ENCODE measurements at regions not wholly inside any gene's neighbourhood (a gene's known extent, or its start where the extent isn't known, plus 50 kb on each side); places are given as distances from the start of the nearest gene placed in this dataset.
"Not testable (repeated sequence)": the region's sequence is repeated elsewhere in the genome, so short reads cannot be mapped to it uniquely, and the experiment has no call there.

- no peak overlapping the region for H3K4me3 ChIP-seq (replicated peaks in 1 of 2; ENCODE audit: low read depth in 2 of 2, low read length in 2 of 2)
- DNase-seq (ENCODE audit: low read depth in 2 of 2): no peak
- TF ChIP-seq CTCF (IDR thresholded peaks at IDR 0.05; ENCODE audit: low read depth, low read length): no peak
Observed at GRCh38 chr4:36601864-36602495, 320.6 kb downstream of the DTHD1 start.

GRCh38 chr4:36609661-36610060 lies 328.2 kb downstream of the DTHD1 start:
- DNase-seq (ENCODE audit: low read depth in 2 of 2): no peak
- no peak overlapping the region for H3K4me3 ChIP-seq (replicated peaks in 1 of 2; ENCODE audit: low read depth in 2 of 2, low read length in 2 of 2)
- no peak for TF ChIP-seq CTCF (IDR thresholded peaks at IDR 0.05; ENCODE audit: low read depth, low read length)

GRCh38 chr4:36610628-36611027 lies 329.2 kb downstream of the DTHD1 start:
- H3K4me3 ChIP-seq (replicated peaks in 1 of 2; ENCODE audit: low read depth in 2 of 2, low read length in 2 of 2): no peak overlapping the region
- TF ChIP-seq CTCF (IDR thresholded peaks at IDR 0.05; ENCODE audit: low read depth, low read length): no peak
- DNase-seq (ENCODE audit: low read depth in 2 of 2): no peak

- H3K4me3 ChIP-seq (replicated peaks in 1 of 2; ENCODE audit: low read depth in 2 of 2, low read length in 2 of 2); DNase-seq (ENCODE audit: low read depth in 2 of 2): not testable (repeated sequence)
Observed at GRCh38 chr4:36613142-36613541, 331.7 kb downstream of the DTHD1 start.

- no peak for DNase-seq (ENCODE audit: low read depth in 2 of 2)
- H3K4me3 ChIP-seq (replicated peaks in 1 of 2; ENCODE audit: low read depth in 2 of 2, low read length in 2 of 2): no peak overlapping the region
- no peak for TF ChIP-seq CTCF (IDR thresholded peaks at IDR 0.05; ENCODE audit: low read depth, low read length)
Observed at GRCh38 chr4:36614011-36614410, 332.6 kb downstream of the DTHD1 start.

GRCh38 chr4:36618102-36618501 lies 336.7 kb downstream of the DTHD1 start:
- no peak for TF ChIP-seq CTCF (IDR thresholded peaks at IDR 0.05; ENCODE audit: low read depth, low read length)
- H3K4me3 ChIP-seq (replicated peaks in 1 of 2; ENCODE audit: low read depth in 2 of 2, low read length in 2 of 2): no peak overlapping the region

GRCh38 chr4:36624030-36624429 lies 342.6 kb downstream of the DTHD1 start:
- H3K4me3 ChIP-seq (replicated peaks in 1 of 2; ENCODE audit: low read depth in 2 of 2, low read length in 2 of 2): no peak overlapping the region
- no peak for TF ChIP-seq CTCF (IDR thresholded peaks at IDR 0.05; ENCODE audit: low read depth, low read length)

More at GRCh38 chr4:36618102-36618501, 336.7 kb downstream of the DTHD1 start:
- no peak for DNase-seq (ENCODE audit: low read depth in 2 of 2)

More at GRCh38 chr4:36624030-36624429, 342.6 kb downstream of the DTHD1 start:
- DNase-seq (ENCODE audit: low read depth in 2 of 2): no peak
